ENCODE measurements at regions not wholly inside any gene's neighbourhood (a gene's known extent, or its start where the extent isn't known, plus 50 kb on each side); places are given as distances from the start of the nearest gene placed in this dataset.
A peak's percentile ranks its signal among the peaks of the same experiment; 100 is the strongest.

GRCh38 chr6:27092316-27092692 lies 155.2 kb upstream of the PRSS16 start:
- DNase-seq, result no peak
- Histone ChIP-seq H3K4me3 (no peak overlapping the region), H3K36me3 (no peaks in the 10 kb centered on the region), H3K4me1 (ENCODE audit: insufficient read depth) (no peaks in the 10 kb centered on the region), H3K9me3 (no peaks in the 10 kb centered on the region), H3K27ac (no peak overlapping the region), H3K27me3 (peaks cover 2% of the 10 kb centered on the region)
- intact Hi-C loops (cut with DNase I), result loop anchor here in 1 of 4 donors (5.0 kb wide), 1 partner anchor 1505 kb away; no protein-coding TSS in a partner anchor
- TF ChIP-seq CTCF (IDR thresholded peaks at IDR 0.05) (no peak), POLR2A (IDR thresholded peaks at IDR 0.05) (no peak), EP300 (IDR thresholded peaks at IDR 0.05) (no peak)
- 22 to 26% (median 26%) methylated on average over 8 of the region's 8 CpGs for WGBS, 3 donors

GRCh38 chr6:27095914-27096313 lies 151.6 kb upstream of the PRSS16 start:
- no peaks in the 10 kb centered on the region for H3K4me1 ChIP-seq (ENCODE audit: insufficient read depth)
- no peak for TF ChIP-seq POLR2A (IDR thresholded peaks at IDR 0.05)
- no peak for TF ChIP-seq CTCF (IDR thresholded peaks at IDR 0.05)
- TF ChIP-seq EP300 (IDR thresholded peaks at IDR 0.05), result no peak
- H3K4me3 ChIP-seq, result no peak overlapping the region
- H3K27me3 ChIP-seq, result peaks cover 2% of the 10 kb centered on the region
- 85 to 90% (median 88%) methylated on average over 3 of the region's 3 CpGs for WGBS, 3 donors
- H3K9me3 ChIP-seq, result no peaks in the 10 kb centered on the region
- H3K27ac ChIP-seq, result no peak overlapping the region
- no peak for DNase-seq
- no peaks in the 10 kb centered on the region for H3K36me3 ChIP-seq
- intact Hi-C loops (cut with DNase I), result no loop called here

- H3K27me3 ChIP-seq, result no peaks in the 10 kb centered on the region
Observed at GRCh38 chr6:27096834-27097511, 150.5 kb upstream of the PRSS16 start.

GRCh38 chr6:27098956-27099355 lies 148.5 kb upstream of the PRSS16 start:
- no peak for TF ChIP-seq POLR2A (IDR thresholded peaks at IDR 0.05)
- TF ChIP-seq EP300 (IDR thresholded peaks at IDR 0.05), result no peak
- H3K9me3 ChIP-seq, result no peaks in the 10 kb centered on the region
- WGBS, 3 donors, result 93 to 96% (median 95%) methylated on average over 19 of the region's 19 CpGs
- intact Hi-C loops (cut with DNase I), result no loop called here
- no peak overlapping the region for H3K4me3 ChIP-seq
- no peaks in the 10 kb centered on the region for H3K36me3 ChIP-seq
- H3K27ac ChIP-seq, result no peak overlapping the region
- DNase-seq, result no peak
- H3K27me3 ChIP-seq, result no peaks in the 10 kb centered on the region
- H3K4me1 ChIP-seq (ENCODE audit: insufficient read depth), result no peaks in the 10 kb centered on the region

More at GRCh38 chr6:27096834-27097511, 150.5 kb upstream of the PRSS16 start:
- Histone ChIP-seq H3K36me3 (no peaks in the 10 kb centered on the region), H3K4me3 (peak overlapping the region; percentile 15), H3K9me3 (no peaks in the 10 kb centered on the region), H3K4me1 (ENCODE audit: insufficient read depth) (no peaks in the 10 kb centered on the region), H3K27ac (no peak overlapping the region)
- DNase-seq, result peak; percentile 14 to 52 (median 28)
- 0 to 1% (median 1%) methylated on average over 31 to 45 of the region's 45 CpGs for WGBS, 3 donors
- TF ChIP-seq POLR2A (IDR thresholded peaks at IDR 0.05) (no peak), EP300 (IDR thresholded peaks at IDR 0.05) (no peak), CTCF (IDR thresholded peaks at IDR 0.05) (no peak)
- intact Hi-C loops (cut with DNase I), result no loop called here

- 65 to 88% (median 77%) methylated on average over 2 to 3 of the region's 3 CpGs for WGBS, 3 donors
- no peak overlapping the region for H3K4me3 ChIP-seq
- intact Hi-C loops (cut with DNase I), result no loop called here
- no peak overlapping the region for H3K27ac ChIP-seq
- no peaks in the 10 kb centered on the region for H3K4me1 ChIP-seq (ENCODE audit: insufficient read depth)
- no peaks in the 10 kb centered on the region for H3K9me3 ChIP-seq
- H3K36me3 ChIP-seq, result no peaks in the 10 kb centered on the region
- H3K27me3 ChIP-seq, result no peaks in the 10 kb centered on the region
- no peak for DNase-seq
- TF ChIP-seq POLR2A (IDR thresholded peaks at IDR 0.05) (no peak), EP300 (IDR thresholded peaks at IDR 0.05) (no peak), CTCF (IDR thresholded peaks at IDR 0.05) (no peak)
Observed at GRCh38 chr6:27100921-27101320, 146.6 kb upstream of the PRSS16 start.

All from ovary (tissue), 7 donors.